AG10803 (cell line): ENCODE measurements at regions not wholly inside any gene's neighbourhood (a gene's known extent, or its start where the extent isn't known, plus 50 kb on each side); places are given as distances from the start of the nearest gene placed in this dataset.

Experiments
- DNase-seq: peaks from one replicate; pipeline ENCODE4 v3.0.0; 2010; ENCODE audit warnings: low read depth
- H3K4me3 ChIP-seq: 2 replicates; pipeline ENCODE4 v1.5.1; 2011; ENCODE audit warnings: mild to moderate bottlenecking, low read length, control low read depth
- TF ChIP-seq, protein P1 (sequence below): conservative IDR thresholded peaks from 2 replicates; pipeline ENCODE4 v1.5.1; 2011; ENCODE audit warnings: mild to moderate bottlenecking, low read length, control low read depth, inconsistent platforms

DNA sequence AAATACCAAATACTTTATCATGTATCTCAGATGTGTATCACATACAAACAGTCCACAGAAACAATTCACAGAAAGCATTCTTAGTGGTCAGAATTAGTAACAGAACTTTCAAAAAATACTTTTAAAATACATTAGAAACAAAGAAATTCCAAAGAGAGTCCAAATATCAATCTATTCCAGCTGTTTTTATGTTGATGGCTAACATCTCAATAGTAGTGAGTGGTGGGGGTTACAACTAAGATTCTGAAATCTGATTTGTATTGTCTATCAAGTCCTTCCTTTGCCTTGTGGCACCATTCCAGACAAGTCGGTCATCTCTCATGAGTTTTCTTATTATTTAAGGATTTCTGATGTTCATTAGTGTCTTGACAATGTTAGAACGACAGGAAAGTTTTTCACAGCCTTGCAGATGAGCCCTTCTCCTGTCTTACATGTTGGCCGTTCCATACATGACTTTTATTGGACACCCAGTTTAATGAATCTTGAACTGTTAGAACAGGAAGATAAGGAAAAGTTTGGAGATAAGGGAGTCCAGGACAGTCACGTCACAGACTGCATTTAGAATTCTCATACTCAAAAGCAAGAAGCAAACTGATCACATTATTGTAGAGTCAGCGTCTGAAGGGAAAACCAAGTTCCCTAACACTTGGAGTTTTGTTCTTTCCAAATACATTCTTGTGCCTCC lies 410.3 kb downstream of the PID1 start:
- TF ChIP-seq, protein P1, sequence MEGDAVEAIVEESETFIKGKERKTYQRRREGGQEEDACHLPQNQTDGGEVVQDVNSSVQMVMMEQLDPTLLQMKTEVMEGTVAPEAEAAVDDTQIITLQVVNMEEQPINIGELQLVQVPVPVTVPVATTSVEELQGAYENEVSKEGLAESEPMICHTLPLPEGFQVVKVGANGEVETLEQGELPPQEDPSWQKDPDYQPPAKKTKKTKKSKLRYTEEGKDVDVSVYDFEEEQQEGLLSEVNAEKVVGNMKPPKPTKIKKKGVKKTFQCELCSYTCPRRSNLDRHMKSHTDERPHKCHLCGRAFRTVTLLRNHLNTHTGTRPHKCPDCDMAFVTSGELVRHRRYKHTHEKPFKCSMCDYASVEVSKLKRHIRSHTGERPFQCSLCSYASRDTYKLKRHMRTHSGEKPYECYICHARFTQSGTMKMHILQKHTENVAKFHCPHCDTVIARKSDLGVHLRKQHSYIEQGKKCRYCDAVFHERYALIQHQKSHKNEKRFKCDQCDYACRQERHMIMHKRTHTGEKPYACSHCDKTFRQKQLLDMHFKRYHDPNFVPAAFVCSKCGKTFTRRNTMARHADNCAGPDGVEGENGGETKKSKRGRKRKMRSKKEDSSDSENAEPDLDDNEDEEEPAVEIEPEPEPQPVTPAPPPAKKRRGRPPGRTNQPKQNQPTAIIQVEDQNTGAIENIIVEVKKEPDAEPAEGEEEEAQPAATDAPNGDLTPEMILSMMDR = no peak
- no peak overlapping the region for H3K4me3 ChIP-seq
- no peak for DNase-seq

DNA sequence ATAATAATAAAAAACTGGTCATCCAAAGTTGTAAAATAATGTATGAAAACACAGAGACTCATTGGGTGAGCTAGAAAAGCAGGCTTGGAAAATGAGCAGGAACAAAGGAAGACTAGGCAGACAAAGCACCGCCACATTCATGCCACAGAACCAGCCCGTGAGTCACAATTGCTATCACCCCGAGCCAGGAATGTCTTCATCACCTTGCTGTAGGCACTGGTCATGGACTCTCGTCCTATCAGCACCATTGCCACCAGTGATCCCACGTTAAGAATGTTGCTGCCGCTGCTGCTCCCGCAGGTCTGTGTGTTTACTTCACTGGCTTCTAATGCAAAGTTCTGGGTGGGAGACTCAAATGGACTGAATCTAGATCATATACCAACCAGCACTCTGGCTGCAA lies 417.9 kb downstream of the PID1 start:
- no peak overlapping the region for H3K4me3 ChIP-seq
- DNase-seq = no peak
- TF ChIP-seq, protein P1 = no peak

DNA sequence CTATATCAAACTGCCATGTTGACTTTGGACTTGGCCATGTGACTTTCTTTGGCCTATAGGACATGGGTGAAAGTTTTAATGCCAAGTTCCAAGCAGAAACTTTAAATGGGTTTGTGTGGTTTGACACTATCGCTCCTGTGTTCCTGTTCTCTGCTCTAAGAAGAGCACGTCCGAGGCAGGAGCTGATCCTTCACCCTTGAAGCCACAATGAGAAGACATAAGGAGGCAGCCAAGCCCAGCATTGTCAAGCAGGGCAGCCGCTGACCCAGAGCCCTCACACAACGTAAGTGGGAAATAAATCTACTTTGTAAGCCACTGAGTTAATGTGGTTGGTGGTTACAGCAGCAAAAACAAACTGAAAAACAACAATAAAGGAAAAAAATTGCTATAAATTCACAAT lies 422.4 kb downstream of the PID1 start:
- no peak overlapping the region for H3K4me3 ChIP-seq
- no peak for DNase-seq
- TF ChIP-seq, protein P1 = no peak

DNA sequence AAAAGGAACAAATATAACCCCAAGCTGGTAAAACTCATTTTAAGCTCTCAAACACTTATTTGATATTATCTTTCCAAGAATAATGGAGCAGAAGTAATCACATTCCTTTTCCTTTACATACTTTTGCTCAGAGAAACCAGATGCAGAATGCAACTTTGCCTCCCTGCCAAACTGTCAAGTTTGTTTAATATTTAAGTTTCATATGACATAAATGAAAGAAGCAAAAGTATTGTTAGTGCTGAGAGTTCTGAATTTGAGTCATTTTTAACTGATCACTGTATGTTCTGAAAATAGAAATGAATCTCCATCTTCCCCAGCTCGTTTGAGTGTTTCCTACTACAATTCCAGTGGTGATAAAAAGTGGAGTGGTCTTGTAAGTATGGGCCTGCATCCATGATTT lies 423.4 kb downstream of the PID1 start:
- TF ChIP-seq, protein P1 = no peak
- no peak overlapping the region for H3K4me3 ChIP-seq
- peak; percentile 16 for DNase-seq

DNA sequence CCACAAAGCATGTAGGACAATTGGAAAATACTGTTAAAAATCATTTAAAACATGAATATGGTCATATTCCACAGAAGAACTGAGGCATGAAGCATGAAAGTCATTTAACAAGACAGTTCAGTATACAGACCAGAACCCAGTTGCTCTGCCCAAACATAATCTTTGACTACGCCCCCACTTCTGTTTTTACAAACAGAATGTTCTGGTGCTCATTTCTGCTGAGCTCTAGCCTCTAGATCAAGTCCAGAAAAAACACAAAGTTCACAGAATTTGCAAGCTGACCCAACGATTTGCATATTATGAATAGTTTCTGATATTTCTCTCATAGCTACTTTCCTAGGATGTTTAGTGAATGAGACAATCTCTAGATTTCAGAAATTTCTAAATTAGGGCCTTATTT lies 424.9 kb downstream of the PID1 start:
- DNase-seq = no peak
- H3K4me3 ChIP-seq = no peak overlapping the region
- TF ChIP-seq, protein P1 = no peak

DNA sequence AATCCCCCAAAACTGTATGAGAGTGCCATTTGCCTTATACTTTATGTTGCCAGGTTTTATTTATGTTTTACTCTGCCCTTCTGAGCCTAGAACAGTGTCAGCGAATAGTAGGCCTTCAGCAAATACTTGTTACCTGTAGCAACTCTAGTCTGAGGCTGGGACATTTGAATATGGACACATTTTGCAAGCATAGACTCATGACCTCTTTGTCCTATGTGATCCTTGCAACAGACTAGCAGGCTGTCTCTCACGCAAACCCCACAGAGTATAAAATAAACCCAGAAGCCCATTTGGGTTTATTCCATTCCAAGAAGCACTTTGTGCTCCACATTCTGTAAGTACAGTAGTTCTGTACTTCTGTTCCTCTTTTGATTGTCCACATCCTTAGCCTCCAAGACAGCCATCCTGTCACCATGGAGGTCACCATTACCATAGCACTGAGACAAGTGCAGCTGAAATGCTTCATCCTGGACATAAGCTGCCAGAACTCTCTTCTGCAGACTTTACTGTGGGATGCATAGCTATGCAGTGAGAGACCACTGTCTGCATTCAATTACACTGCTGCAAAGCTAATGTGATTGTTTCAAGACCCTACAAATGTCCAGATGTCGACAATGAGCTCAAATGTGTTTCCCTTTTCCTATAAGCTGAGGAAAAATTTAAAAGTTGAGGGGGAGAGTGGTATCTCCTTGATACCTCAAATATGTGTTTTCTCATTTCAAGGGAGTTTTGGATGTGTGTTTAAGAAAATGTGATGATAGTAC lies 425.7 kb downstream of the PID1 start:
- no peak overlapping the region for H3K4me3 ChIP-seq
- TF ChIP-seq, protein P1 = no peak
- no peak for DNase-seq

DNA sequence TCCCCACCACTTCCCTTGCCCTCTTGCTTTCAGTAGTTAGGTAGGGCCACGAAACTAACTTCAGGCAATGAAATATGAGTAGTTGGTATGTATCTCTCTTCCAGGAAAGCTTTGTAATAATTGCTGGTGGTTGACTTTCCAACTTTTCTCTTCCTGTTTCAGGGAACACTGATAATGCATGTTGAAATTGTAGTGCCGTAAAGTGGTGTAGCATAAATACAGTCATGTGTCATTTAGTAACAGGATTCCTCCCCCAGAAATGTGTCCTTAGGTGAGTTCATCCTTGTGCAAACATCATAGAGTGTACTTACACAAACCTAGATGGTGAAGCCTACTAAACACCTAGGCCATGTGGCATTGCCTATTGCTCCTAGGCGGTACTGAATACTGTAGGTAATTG lies 429.2 kb downstream of the PID1 start:
- TF ChIP-seq, protein P1 = no peak
- no peak for DNase-seq
- no peak overlapping the region for H3K4me3 ChIP-seq
